Mesenteric fat pad (tissue), 1 donor: ENCODE measurements at regions not wholly inside any gene's neighbourhood (a gene's known extent, or its start where the extent isn't known, plus 50 kb on each side); places are given as distances from the start of the nearest gene placed in this dataset.

Experiments used
- DNase-seq: peaks from one replicate; pipeline ENCODE4 v3.0.0-alpha.2; 2020; ENCODE audit warnings: low spot score
- donor health status: DM: yes; HTN: yes; CAD: no.

DNA sequence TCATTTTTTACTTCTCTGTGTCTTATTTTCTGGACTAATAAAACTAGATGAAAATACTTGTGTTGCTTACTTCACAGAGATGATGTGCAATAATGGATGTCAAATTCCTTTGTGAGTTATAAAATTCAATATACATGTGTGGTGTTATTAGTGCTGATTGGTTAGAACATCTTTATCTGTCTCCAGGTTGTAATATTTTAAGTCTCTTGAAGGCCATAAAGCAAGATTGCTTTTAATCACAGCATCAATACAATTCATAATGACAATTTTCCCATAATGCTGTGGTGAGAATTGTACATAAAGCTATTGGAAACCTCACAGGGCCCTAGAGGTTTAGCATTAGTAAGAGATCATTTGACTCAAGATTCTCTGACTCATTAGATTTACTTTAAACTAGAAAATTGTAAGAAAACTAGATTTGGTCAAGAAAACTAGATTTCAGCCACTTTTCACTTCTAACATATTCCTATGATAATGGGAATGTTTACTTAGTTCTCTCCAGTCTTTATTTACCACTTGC, 963.7 kb downstream of the REEP3 start:
- no peak for DNase-seq

GRCh38 chr10:64486149-64486548, 964.9 kb downstream of the REEP3 start:
- DNase-seq = no peak

- DNase-seq = no peak
Observed at GRCh38 chr10:64486901-64487300, 965.7 kb downstream of the REEP3 start.

DNA sequence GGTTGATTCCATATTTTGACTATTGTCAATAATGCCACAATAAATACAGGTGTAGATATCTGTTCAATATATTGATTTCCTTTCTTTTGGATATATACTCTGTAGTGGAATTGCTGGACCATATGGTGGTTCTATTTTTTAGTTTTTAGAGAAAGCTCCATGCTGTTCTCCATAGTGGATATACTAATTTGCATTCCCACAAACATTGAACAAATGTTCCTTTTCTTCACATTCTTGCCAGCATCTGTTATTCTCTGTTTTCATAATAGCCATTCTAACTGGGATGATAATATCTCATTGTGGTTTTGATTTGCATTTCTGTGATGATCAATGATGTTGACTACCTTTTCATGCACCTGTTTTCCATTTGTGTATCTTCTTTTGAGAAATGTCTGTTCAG, 973.7 kb downstream of the REEP3 start:
- no peak for DNase-seq

DNA sequence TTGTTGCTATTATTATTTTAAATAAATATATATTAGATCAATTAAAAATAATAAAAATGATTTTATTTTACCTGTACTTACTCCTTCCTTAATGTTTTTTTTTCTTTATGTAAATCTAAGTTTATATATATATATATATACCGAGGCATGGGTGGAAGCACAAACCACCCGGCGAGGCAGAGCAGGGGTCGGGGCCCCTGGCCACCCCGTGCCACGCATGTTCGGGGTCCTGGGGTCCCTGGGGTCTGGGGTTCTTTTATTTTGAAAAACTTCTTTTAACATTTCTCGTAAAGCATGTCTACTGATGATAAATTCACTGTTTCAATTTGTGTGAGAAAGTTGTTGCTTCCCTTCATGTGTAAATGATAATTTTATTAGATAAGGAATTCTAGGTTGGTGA, 976.1 kb downstream of the REEP3 start:
- no peak for DNase-seq

GRCh38 chr10:64501807-64502206, 980.6 kb downstream of the REEP3 start:
- no peak for DNase-seq

DNA sequence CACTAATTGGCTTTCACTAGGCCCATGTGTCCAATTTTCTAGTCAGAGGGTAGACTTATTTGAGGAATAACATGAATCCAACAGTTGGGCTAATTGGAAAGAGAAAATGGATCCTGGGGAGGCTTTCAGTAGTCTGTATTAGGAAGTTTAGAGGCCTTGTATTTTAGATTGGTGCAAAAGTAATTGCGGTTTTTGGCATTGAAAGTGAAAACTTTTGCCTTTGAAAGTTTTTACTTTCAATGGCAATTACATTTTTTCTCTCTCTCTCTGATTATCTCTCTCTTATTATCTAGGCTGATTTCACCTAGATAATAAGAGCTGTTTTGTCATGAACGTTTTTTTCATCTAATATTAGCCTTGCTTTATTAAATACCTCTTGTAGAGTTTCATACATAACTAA, 981.7 kb downstream of the REEP3 start:
- DNase-seq = no peak

- no peak for DNase-seq
Observed at GRCh38 chr10:64503429-64503828, 982.2 kb downstream of the REEP3 start.

- DNase-seq = no peak
Observed at GRCh38 chr10:64505501-64505900, 984.3 kb downstream of the REEP3 start.

DNA sequence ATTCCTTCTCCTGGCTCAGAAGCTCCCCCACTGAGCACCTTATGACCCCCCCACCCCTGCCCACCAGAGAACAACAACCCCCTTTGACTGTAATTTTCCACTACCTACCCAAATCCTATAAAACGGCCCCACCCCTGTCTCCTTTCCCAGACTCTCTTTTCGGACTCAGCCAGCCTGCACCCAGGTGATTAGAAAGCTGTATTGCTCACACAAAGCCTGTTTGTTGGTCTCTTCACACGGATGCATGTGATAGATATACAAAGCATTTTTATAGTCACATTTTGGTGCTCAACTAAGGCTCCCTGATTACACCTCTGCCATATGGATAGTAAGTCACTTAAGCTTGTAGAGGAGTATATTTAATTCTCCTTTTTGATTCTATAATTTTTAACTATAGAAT, 985.8 kb downstream of the REEP3 start:
- no peak for DNase-seq

GRCh38 chr10:64507651-64508028, 986.4 kb downstream of the REEP3 start:
- no peak for DNase-seq

DNA sequence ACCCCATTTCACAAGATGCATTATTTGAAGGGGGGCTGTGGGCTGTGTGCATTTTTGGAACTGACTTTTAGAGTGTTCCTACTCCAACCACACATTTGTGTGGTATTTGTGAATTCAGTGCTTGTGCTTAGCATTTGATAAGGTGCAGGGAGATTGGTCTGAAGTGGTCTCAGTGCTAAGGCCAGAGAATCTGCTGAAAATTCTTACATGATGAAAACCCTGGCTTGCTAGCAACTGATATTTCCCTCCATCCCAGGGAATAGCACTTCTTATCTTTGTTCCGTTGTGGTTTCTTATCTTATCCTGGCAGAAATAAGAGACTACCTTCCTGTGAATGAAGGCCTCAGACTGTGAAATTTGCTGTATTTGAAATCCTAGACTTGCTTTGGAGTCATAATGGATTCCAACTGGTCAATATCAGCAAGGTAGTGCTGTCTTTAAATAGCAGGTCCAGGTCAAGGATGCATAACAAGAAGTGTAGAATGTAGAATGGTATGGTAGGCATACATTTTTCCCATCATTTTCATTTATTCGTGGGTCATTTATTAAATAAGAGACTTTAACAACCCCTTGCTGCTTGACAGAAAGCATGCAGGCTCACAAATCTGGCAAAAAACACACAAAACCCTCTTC, 986.9 kb downstream of the REEP3 start:
- no peak for DNase-seq

DNA sequence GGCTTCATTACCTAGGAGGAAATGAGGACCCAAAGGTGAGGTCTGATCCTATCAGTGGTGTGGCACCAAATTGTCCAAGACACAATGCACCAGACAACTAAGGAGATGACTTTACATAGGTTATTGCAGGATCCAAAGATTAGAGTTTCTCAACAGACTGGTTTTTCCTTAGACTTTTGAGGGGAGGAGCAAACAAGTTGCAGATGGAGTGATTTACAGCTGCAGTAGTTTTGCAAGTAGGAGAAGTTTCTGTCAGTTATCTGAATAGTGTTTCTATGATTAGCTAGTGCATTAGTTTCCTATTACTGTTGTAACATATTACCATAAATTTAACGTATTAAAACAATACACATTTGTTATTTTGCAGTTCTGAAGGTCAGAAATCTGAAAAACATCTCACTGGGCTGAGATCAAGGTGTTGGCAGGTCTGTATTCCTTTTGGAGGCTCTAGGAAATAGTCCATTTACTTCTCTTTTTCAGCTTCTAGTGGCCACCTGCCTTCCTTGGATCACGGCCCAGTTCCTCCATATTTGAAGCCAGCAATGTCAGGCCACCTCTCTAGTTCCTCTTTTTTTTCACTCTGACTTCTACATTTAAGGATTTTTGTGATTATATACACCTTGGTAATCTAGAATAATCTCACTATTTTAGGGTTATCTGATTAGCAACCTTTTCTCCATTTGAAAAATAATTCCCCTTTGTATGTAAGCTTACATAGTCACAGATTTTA, 994.9 kb downstream of the REEP3 start:
- no peak for DNase-seq

GRCh38 chr10:64518456-64518855, 997.3 kb downstream of the REEP3 start:
- DNase-seq = no peak

GRCh38 chr10:64519427-64519826, 998.2 kb downstream of the REEP3 start:
- no peak for DNase-seq

- DNase-seq = no peak
Observed at GRCh38 chr10:64519831-64520230, 998.6 kb downstream of the REEP3 start.

GRCh38 chr10:64523065-64523759, 1002.0 kb downstream of the REEP3 start:
- DNase-seq = no peak

DNA sequence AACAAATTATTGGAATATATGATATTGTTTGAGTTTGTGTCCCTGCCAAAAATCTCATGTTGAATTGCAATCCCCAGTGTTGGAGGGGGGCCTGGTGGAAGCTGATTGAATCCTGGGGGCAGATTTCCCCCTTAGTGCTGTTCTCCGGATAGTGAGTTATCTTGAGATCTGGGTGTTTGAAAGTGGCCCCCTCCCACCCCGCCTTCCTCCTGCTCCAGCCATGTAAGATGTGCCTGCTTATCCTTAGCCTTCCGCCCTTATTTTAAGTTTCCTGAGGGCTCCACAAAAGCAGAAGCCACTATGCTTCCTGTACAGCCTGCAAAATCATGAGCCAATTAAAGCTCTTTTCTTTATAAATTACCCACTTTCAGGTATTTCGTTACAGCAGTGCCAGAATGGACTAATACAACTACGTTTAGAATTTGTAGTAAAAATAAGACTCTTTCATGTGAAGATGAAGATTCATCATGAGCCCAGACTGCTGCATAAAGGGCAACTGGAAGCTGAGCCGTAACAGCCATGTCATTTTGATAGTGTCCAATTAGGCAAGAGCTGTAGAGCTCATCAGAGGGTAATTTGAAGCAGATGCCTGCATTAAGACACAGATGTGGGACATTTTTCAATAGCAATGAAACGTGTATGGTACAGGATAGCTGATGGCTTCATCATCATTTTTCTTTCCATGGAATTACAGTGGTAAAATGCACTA, 1007.2 kb downstream of the REEP3 start:
- no peak for DNase-seq

- DNase-seq = no peak
Observed at GRCh38 chr10:64529003-64529350, 1007.8 kb downstream of the REEP3 start.

- DNase-seq = no peak
Observed at GRCh38 chr10:64534616-64535015, 1013.4 kb downstream of the REEP3 start.

GRCh38 chr10:64535131-64535867, 1014.1 kb downstream of the REEP3 start:
- DNase-seq = no peak
